ENCODE measurements at regions not wholly inside any gene's neighbourhood (a gene's known extent, or its start where the extent isn't known, plus 50 kb on each side); places are given as distances from the start of the nearest gene placed in this dataset.

DNA sequence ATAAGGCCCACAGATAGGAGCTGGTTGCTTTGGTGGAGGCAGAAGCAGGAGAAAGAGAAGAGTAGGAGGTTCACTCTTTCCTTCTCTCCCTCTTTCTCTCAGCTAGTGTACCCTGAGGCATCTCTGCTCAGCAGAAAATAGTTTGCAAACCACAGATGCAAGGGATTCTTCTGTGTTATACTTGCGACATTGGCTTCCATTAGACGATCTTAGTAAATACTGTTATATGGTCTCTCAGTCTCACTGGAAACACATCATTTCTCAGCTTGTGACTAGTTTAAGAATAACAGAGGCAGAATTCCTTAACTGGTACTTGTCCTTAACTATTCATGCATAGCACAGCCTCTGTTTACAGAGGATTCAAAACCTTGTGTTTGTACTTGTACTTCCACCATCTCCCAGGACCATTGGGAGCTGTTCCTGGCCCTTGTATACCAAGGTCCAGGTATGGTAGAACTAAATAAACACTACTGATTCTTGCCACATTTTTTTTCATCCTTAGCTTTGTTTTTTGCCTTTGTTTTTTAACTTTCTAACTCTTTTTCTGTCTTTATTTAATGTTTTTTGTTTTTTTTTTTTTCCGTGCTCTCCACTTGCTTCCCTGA lies 218.2 kb downstream of the OTOR start:
- no peak for DNase-seq (ENCODE audit: low read depth in 2 of 2)
- TF ChIP-seq, protein P1, sequence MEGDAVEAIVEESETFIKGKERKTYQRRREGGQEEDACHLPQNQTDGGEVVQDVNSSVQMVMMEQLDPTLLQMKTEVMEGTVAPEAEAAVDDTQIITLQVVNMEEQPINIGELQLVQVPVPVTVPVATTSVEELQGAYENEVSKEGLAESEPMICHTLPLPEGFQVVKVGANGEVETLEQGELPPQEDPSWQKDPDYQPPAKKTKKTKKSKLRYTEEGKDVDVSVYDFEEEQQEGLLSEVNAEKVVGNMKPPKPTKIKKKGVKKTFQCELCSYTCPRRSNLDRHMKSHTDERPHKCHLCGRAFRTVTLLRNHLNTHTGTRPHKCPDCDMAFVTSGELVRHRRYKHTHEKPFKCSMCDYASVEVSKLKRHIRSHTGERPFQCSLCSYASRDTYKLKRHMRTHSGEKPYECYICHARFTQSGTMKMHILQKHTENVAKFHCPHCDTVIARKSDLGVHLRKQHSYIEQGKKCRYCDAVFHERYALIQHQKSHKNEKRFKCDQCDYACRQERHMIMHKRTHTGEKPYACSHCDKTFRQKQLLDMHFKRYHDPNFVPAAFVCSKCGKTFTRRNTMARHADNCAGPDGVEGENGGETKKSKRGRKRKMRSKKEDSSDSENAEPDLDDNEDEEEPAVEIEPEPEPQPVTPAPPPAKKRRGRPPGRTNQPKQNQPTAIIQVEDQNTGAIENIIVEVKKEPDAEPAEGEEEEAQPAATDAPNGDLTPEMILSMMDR (IDR thresholded peaks at IDR 0.05; ENCODE audit: low read depth, low read length) = no peak
- H3K4me3 ChIP-seq (replicated peaks in 1 of 2; ENCODE audit: low read depth in 2 of 2, low read length in 2 of 2) = no peak overlapping the region

DNA sequence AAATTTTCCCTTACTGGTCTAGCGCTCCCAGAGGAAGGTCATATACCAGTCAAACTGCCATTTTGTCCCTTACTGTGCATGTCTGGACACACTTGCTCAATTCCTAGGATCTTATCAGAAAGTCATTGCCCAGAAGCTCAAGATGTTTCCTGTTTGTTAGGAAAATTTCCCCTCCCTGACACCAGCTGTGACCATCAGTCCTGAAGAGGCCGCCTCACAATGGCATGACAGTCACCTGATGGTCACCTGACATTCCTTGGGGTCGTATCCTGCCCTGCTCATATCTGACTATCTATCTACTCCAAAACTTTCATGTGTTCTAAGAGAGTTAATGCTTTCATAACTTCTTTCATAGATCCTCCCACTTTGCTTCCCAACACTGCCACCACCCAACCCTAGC lies 219.9 kb downstream of the OTOR start:
- no peak overlapping the region for H3K4me3 ChIP-seq (replicated peaks in 1 of 2; ENCODE audit: low read depth in 2 of 2, low read length in 2 of 2)
- TF ChIP-seq, protein P1 (IDR thresholded peaks at IDR 0.05; ENCODE audit: low read depth, low read length) = no peak
- no peak for DNase-seq (ENCODE audit: low read depth in 2 of 2)

DNA sequence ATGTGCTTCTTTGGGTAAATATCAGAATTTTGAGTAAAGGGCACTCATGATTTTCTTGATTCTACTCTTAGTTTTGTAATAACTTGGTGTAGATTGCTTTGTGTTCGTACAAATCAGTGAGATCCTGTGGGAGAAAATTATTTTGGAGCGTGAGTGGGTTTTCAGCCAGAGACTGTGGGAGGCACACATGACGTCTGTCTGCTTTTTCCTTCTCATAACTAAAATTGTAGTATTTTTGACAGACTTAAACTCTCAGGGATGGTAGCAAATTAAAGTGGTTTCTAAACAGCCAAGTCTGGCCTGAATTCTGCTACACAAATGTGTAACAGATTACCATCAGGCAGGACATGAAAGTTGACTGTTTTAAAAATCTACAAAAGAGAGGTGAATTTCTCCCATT lies 222.6 kb downstream of the OTOR start:
- no peak overlapping the region for H3K4me3 ChIP-seq (replicated peaks in 1 of 2; ENCODE audit: low read depth in 2 of 2, low read length in 2 of 2)
- DNase-seq (ENCODE audit: low read depth in 2 of 2) = no peak
- TF ChIP-seq, protein P1 (IDR thresholded peaks at IDR 0.05; ENCODE audit: low read depth, low read length) = no peak

DNA sequence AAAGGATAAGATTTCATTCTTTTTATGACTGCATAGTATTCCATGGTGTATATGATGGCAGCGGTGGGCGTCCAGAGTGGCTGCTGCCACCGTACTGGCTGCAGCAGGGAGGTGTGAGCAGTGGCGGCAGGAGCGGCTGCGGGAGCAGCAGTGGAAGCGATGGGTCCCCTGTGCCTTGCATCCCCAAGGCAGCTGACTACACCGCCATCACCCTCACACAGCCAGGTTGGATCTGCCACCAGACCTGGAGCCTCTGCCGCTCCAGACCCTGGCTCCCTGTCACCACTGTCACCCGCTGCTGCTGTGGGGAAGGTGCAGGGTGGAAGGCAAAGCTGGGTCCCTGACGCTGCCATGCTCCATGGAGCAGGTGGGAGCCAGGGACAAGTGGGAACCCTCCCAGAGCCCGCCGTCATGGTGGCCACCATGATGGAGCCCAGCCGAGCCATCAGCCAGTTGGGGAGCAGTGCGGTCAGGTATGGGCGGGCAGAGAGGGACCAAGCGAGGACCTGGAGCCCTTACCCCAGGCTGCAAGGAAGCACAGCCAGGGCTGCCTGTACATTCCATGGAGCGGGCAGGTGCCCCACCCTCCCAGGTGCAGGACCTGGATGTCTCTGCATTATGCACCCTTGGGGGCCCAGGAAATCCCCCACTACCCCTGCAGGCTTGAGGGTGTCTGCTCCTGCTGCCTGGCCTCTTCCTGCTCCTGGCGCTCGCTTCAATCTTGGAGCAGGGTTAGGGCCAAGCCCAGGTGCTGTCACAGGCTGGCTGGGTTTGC lies 226.1 kb downstream of the OTOR start:
- H3K4me3 ChIP-seq (replicated peaks in 1 of 2; ENCODE audit: low read depth in 2 of 2, low read length in 2 of 2) = no peak overlapping the region
- TF ChIP-seq, protein P1 (IDR thresholded peaks at IDR 0.05; ENCODE audit: low read depth, low read length) = no peak
- no peak for DNase-seq (ENCODE audit: low read depth in 2 of 2)

DNA sequence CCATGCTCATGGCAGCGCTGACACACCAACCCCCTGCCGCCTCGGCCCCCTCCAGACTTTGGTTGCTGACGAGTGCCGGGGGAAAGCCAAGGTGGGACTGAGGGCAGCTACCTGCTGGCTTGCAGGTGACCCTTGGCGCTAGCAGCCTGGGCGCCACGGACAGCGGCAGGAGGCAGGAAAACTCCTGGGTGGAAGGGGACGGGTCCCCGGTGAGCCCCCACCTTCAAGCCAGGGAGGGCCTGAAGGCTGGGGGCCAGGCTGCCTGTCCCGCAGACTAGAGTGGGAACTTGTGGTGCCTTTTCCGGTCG lies 226.7 kb downstream of the OTOR start:
- no peak overlapping the region for H3K4me3 ChIP-seq (replicated peaks in 1 of 2; ENCODE audit: low read depth in 2 of 2, low read length in 2 of 2)
- TF ChIP-seq, protein P1 (IDR thresholded peaks at IDR 0.05; ENCODE audit: low read depth, low read length) = no peak

DNA sequence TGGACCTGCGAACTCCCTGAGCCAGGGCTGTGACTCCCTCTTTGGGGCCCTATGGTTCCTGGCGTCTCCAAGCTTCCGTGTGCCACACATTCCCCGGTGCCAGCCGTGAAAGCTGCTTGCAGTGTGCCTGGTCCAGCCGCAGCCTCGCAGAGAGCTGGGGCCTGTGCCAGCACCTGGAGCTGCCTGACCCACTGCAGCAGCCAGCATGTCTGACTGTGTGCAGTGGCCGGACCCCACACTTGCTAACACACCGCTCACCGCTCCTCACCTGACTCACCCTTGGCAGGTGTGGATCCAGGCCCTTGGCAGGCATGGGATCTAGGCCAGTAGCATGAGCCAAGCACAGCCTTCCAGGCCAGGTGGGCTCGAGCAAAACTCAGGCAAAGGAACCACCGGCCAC lies 227.5 kb downstream of the OTOR start:
- TF ChIP-seq, protein P1 (IDR thresholded peaks at IDR 0.05; ENCODE audit: low read depth, low read length) = no peak
- no peak overlapping the region for H3K4me3 ChIP-seq (replicated peaks in 1 of 2; ENCODE audit: low read depth in 2 of 2, low read length in 2 of 2)
- DNase-seq (ENCODE audit: low read depth in 2 of 2) = no peak

More for the DNA sequence above, 226.7 kb downstream of the OTOR start:
- DNase-seq (ENCODE audit: low read depth in 2 of 2) = no peak

All from cardiac fibroblast (primary cell).